OCI-LY7 (cell line): ENCODE measurements at regions not wholly inside any gene's neighbourhood (a gene's known extent, or its start where the extent isn't known, plus 50 kb on each side); places are given as distances from the start of the nearest gene placed in this dataset.

Source experiments
- BruUV-seq: library from RNA; stranded (reverse); fragments of 400-500 nt; replicated peaks from 2 replicates; lab custom pipeline; 2021; lab: Mats Ljungman, UMichigan
- CTCF ChIA-PET: fragments of 300-600 bp; sonication (Branson Sonifier 250); formaldehyde crosslinking; loops from one replicate; lab custom pipeline; 2022; ENCODE audit warnings: antibody characterized with exemption; ENCODE audit not compliant: unreplicated experiment; lab: Charles Lee
- POLR2A ChIA-PET: fragments of 300-600 bp; sonication (Branson Sonifier 250); formaldehyde crosslinking; loops from one replicate; lab custom pipeline; 2022; ENCODE audit warnings: antibody characterized with exemption; lab: Charles Lee
- DNase-seq: peaks from one replicate; pipeline ENCODE4 v3.0.0-alpha.2; 2015; ENCODE audit warnings: low spot score
- H2AFZ ChIP-seq: fragments of 200-600 bp; sonication (generic), shearing (Covaris generic); 2 replicates; pipeline ENCODE4 v1.6.1; 2014; ENCODE audit warnings: mild to moderate bottlenecking, antibody characterized with exemption, low read length, moderate library complexity
- H3K27ac ChIP-seq: fragments of 200-600 bp; sonication (generic); 2 replicates; pipeline ENCODE4 v1.5.1; 2014; ENCODE audit warnings: mixed run types, low read depth, mild to moderate bottlenecking, moderate library complexity, low read length, inconsistent platforms; ENCODE audit not compliant: poor library complexity, severe bottlenecking
- H3K36me3 ChIP-seq: fragments of 200-600 bp; sonication (generic); 2 replicates; pipeline ENCODE4 v1.6.1; 2014; ENCODE audit warnings: mild to moderate bottlenecking, antibody characterized with exemption, low read length, moderate library complexity, mixed read lengths; ENCODE audit not compliant: insufficient read depth
- H3K4me1 ChIP-seq: fragments of 200-600 bp; sonication (generic); 2 replicates; pipeline ENCODE4 v1.5.1; 2014; ENCODE audit warnings: mild to moderate bottlenecking, low read length; ENCODE audit not compliant: insufficient read depth, poor library complexity, severe bottlenecking
- H3K4me2 ChIP-seq: fragments of 200-600 bp; sonication (generic); 2 replicates; pipeline ENCODE4 v1.6.1; 2014; ENCODE audit warnings: mild to moderate bottlenecking, low read length
- H3K4me3 ChIP-seq: fragments of 200-600 bp; sonication (generic); 2 replicates; pipeline ENCODE4 v1.5.1; 2014; ENCODE audit warnings: mild to moderate bottlenecking, low read depth, low read length; ENCODE audit not compliant: poor library complexity, severe bottlenecking
- H3K79me2 ChIP-seq: fragments of 200-600 bp; sonication (generic); 2 replicates; pipeline ENCODE4 v1.6.1; 2016; ENCODE audit warnings: low read depth, mild to moderate bottlenecking, low read length, moderate library complexity, mixed read lengths; ENCODE audit not compliant: insufficient read depth
- H3K9me2 ChIP-seq: fragments of 200-600 bp; sonication (generic); 2 replicates; pipeline ENCODE4 v1.6.1; 2016; ENCODE audit warnings: mild to moderate bottlenecking, low read length, mixed read lengths; ENCODE audit not compliant: insufficient read depth
- H3K9me3 ChIP-seq: fragments of 200-600 bp; sonication (generic); 2 replicates; pipeline ENCODE4 v1.6.1; 2014; ENCODE audit warnings: mild to moderate bottlenecking, mixed run types, low read length, mixed read lengths
- H4K20me1 ChIP-seq: fragments of 200-600 bp; sonication (generic); 2 replicates; pipeline ENCODE4 v1.6.1; 2014; ENCODE audit warnings: mild to moderate bottlenecking, antibody characterized with exemption, low read length, moderate library complexity, mixed read lengths; ENCODE audit not compliant: insufficient read depth
- EZH2phosphoT487 ChIP-seq: fragments of 200-600 bp; sonication (generic); IDR thresholded peaks from 2 replicates; pipeline ENCODE4 v1.6.1; 2018; ENCODE audit warnings: low read depth, borderline replicate concordance, mild to moderate bottlenecking, mixed run types, antibody characterized with exemption, low read length, moderate library complexity, mixed read lengths
- intact Hi-C: fragments of 100-400 bp; cut with micrococcal nuclease; formaldehyde crosslinking; loops from one replicate; pipeline ENCODE4 v1.10.0; 2022; ENCODE audit not compliant: unreplicated experiment
- TF ChIP-seq, protein P1 (sequence below): fragments of 200-600 bp; sonication (generic); conservative IDR thresholded peaks from 2 replicates; pipeline ENCODE4 v1.5.1; 2014; ENCODE audit warnings: mild to moderate bottlenecking, antibody characterized with exemption, low read length, moderate library complexity, mixed read lengths

DNA sequence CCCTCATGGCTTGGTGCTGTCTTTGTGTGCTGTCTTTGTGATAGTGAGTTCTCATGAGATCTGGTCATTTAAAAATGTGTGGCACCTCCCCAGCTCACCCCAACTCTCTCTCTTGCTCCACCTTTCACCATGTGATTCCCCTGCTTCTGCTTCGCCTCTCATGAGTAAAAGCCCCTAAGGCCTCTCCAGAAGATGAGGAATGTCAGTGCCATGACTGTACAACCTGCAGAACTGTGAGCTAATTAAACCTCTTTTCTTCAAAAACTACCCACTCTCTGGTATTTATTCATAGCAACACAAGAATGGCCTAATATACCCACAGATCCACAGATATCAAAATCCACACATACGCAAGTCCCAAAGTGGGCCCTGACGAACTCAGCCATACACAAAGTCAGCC is 88.9 kb upstream of the PPP2R5A start:
- no peak for TF ChIP-seq EZH2phosphoT487
- TF ChIP-seq, protein P1, sequence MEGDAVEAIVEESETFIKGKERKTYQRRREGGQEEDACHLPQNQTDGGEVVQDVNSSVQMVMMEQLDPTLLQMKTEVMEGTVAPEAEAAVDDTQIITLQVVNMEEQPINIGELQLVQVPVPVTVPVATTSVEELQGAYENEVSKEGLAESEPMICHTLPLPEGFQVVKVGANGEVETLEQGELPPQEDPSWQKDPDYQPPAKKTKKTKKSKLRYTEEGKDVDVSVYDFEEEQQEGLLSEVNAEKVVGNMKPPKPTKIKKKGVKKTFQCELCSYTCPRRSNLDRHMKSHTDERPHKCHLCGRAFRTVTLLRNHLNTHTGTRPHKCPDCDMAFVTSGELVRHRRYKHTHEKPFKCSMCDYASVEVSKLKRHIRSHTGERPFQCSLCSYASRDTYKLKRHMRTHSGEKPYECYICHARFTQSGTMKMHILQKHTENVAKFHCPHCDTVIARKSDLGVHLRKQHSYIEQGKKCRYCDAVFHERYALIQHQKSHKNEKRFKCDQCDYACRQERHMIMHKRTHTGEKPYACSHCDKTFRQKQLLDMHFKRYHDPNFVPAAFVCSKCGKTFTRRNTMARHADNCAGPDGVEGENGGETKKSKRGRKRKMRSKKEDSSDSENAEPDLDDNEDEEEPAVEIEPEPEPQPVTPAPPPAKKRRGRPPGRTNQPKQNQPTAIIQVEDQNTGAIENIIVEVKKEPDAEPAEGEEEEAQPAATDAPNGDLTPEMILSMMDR, result no peak
- CTCF ChIA-PET, result no interaction called here
- Histone ChIP-seq H2AFZ (no peak overlapping the region), H3K4me2 (no peak overlapping the region), H3K4me3 (no peak overlapping the region), H3K27ac (no peak overlapping the region), H3K79me2 (no peaks in the 10 kb centered on the region), H4K20me1 (no peaks in the 10 kb centered on the region), H3K36me3 (no peaks in the 10 kb centered on the region), H3K4me1 (no peaks in the 10 kb centered on the region), H3K9me2 (no peaks in the 10 kb centered on the region), H3K9me3 (no peaks in the 10 kb centered on the region)
- intact Hi-C loops, result no loop called here
- BruUV-seq, result no TSS peak
- POLR2A ChIA-PET, result no interaction called here
- DNase-seq, result no peak

DNA sequence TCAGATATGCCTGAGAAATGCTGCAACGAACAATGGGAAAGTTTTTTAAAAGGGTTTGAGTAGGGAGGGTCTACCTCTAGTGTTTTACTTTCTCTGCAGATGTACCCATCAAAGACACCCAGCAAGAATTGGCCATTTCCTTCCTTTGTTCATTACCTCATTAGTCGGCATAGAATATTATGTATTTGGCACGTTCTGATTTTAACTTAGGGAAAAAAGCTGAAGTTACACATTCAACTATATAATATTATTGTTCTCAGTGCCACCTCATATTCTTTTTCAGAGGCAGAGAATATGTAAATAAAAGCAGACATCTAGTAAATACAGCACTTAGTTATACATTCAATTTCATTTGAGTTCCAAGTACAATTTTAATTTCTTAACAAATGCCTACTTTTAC is 83.7 kb upstream of the PPP2R5A start:
- Histone ChIP-seq H3K36me3 (no peaks in the 10 kb centered on the region), H3K27ac (no peak overlapping the region), H3K79me2 (no peaks in the 10 kb centered on the region), H3K4me2 (no peak overlapping the region), H2AFZ (no peak overlapping the region), H4K20me1 (no peaks in the 10 kb centered on the region), H3K9me2 (no peaks in the 10 kb centered on the region), H3K9me3 (no peaks in the 10 kb centered on the region), H3K4me3 (no peak overlapping the region), H3K4me1 (no peaks in the 10 kb centered on the region)
- TF ChIP-seq, protein P1, result no peak
- no peak for TF ChIP-seq EZH2phosphoT487
- no peak for DNase-seq
- no TSS peak for BruUV-seq
- CTCF ChIA-PET, result no interaction called here
- POLR2A ChIA-PET, result interaction anchor here (0.7 to 1.2 kb wide), 3 partner anchors 25 to 50 kb away, joined by 3 to 5 read pairs (median 3); no protein-coding TSS in a partner anchor
- intact Hi-C loops, result no loop called here

DNA sequence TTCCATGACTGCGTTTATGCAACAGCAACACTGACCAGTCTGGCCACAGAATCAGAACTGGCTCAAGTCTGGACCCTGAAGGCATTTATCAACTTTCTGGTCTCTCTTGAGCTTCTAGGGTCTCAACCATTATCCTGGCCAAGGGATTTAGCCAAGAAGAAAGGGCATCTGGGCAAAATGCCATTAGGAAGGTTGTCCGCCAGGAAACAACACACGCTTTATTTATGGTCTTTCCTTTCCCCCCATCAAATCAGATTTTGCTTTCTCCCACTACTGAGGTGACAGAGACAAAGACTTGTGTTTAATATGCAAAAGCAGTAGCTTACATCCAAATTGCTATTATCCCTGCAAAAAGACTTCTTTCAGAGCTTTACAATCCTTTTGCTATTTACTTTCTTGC is 81.6 kb upstream of the PPP2R5A start:
- H3K9me2 ChIP-seq, result no peaks in the 10 kb centered on the region
- no peaks in the 10 kb centered on the region for H3K79me2 ChIP-seq
- H3K4me3 ChIP-seq, result no peak overlapping the region
- ChIA-PET POLR2A (interaction anchor here (0.6 kb wide), 1 partner anchor 241 kb away, joined by 3 read pairs; no protein-coding TSS in a partner anchor), CTCF (no interaction called here)
- H3K27ac ChIP-seq, result no peak overlapping the region
- H3K36me3 ChIP-seq, result no peaks in the 10 kb centered on the region
- intact Hi-C loops, result no loop called here
- H3K4me2 ChIP-seq, result no peak overlapping the region
- H4K20me1 ChIP-seq, result no peaks in the 10 kb centered on the region
- H3K9me3 ChIP-seq, result no peaks in the 10 kb centered on the region
- H3K4me1 ChIP-seq, result no peaks in the 10 kb centered on the region
- H2AFZ ChIP-seq, result no peak overlapping the region
- DNase-seq, result no peak
- TF ChIP-seq EZH2phosphoT487, result no peak
- TF ChIP-seq, protein P1, result no peak
- BruUV-seq, result no TSS peak
